ENCODE measurements at regions not wholly inside any gene's neighbourhood (a gene's known extent, or its start where the extent isn't known, plus 50 kb on each side); places are given as distances from the start of the nearest gene placed in this dataset.

DNA sequence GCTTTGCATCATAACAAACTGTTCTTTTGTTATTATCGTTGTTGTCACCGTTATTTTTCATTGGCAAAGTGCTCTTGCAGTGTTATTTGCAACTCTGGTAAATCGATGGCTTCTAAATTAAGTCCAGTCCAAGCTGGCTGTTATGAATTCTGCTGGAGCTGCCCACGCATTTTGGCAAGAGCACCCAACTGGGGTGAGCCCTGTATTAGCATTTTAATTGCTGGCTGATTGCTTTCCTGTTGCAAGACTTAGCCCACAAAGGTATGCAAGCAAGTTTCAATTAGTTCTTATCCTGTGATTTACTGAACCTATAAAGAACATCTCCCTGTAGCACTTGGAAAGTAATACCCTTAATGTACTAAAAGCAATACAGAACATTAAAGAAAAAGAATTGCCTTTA lies 226.8 kb downstream of the ACTR3B start:
- Histone ChIP-seq H3K4me3 (replicated peaks in 1 of 3) (no peak overlapping the region), H3K9me3 (no peaks in the 10 kb centered on the region), H3K4me1 (no peaks in the 10 kb centered on the region), H3K36me3 (no peaks in the 10 kb centered on the region), H3K27me3 (no peaks in the 10 kb centered on the region), H3K27ac (no peak overlapping the region)
- intact Hi-C loops (cut with DNase I): no loop called here
- 78 to 86% methylated on average over 4 of the region's 4 CpGs for WGBS, 2 donors
- no peak for TF ChIP-seq POLR2A (IDR thresholded peaks at IDR 0.05)
- TF ChIP-seq, protein P1, sequence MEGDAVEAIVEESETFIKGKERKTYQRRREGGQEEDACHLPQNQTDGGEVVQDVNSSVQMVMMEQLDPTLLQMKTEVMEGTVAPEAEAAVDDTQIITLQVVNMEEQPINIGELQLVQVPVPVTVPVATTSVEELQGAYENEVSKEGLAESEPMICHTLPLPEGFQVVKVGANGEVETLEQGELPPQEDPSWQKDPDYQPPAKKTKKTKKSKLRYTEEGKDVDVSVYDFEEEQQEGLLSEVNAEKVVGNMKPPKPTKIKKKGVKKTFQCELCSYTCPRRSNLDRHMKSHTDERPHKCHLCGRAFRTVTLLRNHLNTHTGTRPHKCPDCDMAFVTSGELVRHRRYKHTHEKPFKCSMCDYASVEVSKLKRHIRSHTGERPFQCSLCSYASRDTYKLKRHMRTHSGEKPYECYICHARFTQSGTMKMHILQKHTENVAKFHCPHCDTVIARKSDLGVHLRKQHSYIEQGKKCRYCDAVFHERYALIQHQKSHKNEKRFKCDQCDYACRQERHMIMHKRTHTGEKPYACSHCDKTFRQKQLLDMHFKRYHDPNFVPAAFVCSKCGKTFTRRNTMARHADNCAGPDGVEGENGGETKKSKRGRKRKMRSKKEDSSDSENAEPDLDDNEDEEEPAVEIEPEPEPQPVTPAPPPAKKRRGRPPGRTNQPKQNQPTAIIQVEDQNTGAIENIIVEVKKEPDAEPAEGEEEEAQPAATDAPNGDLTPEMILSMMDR (IDR thresholded peaks at IDR 0.05): no peak
- DNase-seq: no peak

DNA sequence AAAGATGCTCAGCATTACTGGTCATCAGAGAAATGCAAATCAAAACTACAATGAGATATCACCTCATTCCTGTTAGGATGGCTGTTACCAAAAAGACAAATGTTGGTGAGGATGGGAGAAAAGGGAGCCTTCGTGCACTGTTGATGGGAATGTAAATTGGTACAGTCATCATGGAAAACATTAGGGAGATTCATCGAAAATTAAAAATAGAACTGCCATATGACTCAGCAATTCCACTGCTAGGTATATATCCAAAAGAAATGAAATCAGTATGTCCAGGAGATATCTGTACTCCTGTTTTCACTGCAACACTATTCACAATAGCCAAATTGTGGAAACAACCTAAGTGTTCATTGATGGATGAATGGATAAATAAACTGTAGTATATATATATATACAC lies 228.1 kb downstream of the ACTR3B start:
- H3K27ac ChIP-seq: no peak overlapping the region
- H3K36me3 ChIP-seq: no peaks in the 10 kb centered on the region
- no peaks in the 10 kb centered on the region for H3K9me3 ChIP-seq
- H3K4me3 ChIP-seq (replicated peaks in 1 of 3): no peak overlapping the region
- WGBS, 2 donors: 90 to 95% methylated on average over 2 of the region's 2 CpGs
- H3K27me3 ChIP-seq: no peaks in the 10 kb centered on the region
- DNase-seq: no peak
- H3K4me1 ChIP-seq: no peaks in the 10 kb centered on the region
- intact Hi-C loops (cut with DNase I): no loop called here
- TF ChIP-seq, protein P1 (IDR thresholded peaks at IDR 0.05): no peak
- TF ChIP-seq POLR2A (IDR thresholded peaks at IDR 0.05): no peak

DNA sequence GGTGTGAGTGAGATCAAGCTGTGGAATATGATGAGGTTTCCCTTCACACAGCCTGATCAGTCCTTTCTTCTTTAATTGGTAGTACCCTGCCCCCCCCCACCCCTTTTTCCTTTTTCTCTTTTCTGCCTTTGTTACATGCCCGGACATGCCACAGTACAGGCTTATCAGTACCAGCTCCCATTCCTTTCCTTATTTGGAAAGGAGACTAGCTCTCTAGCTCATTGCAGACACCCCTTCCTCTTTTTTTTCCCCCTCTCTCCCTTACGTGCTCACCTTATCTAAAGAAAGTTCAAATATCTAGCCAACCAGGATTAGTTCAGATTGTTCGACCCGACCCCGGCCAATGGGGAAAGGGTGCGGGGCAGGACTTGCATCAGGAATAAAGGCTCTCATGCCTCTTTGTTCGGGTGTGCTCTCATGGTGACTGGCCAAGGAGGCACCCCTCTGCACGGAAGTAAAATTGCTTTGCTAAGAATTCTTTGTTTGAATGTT lies 230.4 kb downstream of the ACTR3B start:
- H3K36me3 ChIP-seq: no peaks in the 10 kb centered on the region
- no peak for DNase-seq
- H3K27me3 ChIP-seq: no peaks in the 10 kb centered on the region
- no peaks in the 10 kb centered on the region for H3K4me1 ChIP-seq
- 65 to 68% methylated on average over 8 of the region's 8 CpGs for WGBS, 2 donors
- intact Hi-C loops (cut with DNase I): no loop called here
- H3K4me3 ChIP-seq (replicated peaks in 1 of 3): no peak overlapping the region
- TF ChIP-seq, protein P1 (IDR thresholded peaks at IDR 0.05): no peak
- no peak for TF ChIP-seq POLR2A (IDR thresholded peaks at IDR 0.05)
- no peaks in the 10 kb centered on the region for H3K9me3 ChIP-seq
- no peak overlapping the region for H3K27ac ChIP-seq

DNA sequence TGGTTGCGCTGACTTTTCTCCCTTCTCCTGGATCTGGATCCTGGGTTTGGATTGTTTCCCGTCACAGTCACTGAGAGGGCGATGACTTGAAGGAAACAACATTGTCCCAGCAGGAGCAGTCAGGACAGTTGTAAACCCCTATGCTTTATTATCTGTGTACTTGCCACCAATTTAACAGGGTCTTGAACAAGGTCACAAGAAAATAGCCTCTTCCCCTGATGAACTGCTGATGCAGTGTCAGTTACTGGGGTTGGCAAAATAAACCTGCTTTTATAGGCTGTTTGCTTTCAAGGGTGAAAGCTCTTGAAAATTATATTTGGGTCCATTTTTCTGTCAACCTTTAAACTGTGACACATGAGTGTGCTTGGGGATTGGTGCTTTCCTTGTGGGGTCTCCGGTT lies 238.9 kb downstream of the ACTR3B start:
- H3K27me3 ChIP-seq: no peaks in the 10 kb centered on the region
- intact Hi-C loops (cut with DNase I): no loop called here
- no peaks in the 10 kb centered on the region for H3K36me3 ChIP-seq
- no peak overlapping the region for H3K4me3 ChIP-seq (replicated peaks in 1 of 3)
- H3K9me3 ChIP-seq: no peaks in the 10 kb centered on the region
- 88 to 98% methylated on average over 4 of the region's 4 CpGs for WGBS, 2 donors
- H3K27ac ChIP-seq: no peak overlapping the region
- DNase-seq: no peak
- H3K4me1 ChIP-seq: no peaks in the 10 kb centered on the region
- TF ChIP-seq POLR2A (IDR thresholded peaks at IDR 0.05): no peak
- TF ChIP-seq, protein P1 (IDR thresholded peaks at IDR 0.05): no peak

DNA sequence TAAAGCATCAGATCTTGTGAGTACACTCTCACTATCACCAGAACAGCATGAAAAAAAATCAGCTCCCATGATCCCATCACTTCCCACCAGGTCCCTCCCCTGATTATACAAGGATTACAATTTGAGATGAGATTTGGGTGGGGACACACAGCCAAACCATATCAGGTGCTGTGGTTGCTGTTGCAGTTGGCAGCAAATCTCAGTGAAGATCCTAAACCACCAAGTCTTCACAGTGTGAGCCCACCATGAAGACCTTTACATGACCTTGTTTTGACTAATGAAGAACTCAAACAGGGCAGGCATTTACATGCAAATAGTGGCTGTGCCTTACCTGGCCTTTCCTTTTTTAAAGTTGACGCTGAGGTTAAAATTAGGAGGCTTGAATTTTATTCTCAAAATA lies 242.6 kb downstream of the ACTR3B start:
- no peak overlapping the region for H3K27ac ChIP-seq
- intact Hi-C loops (cut with DNase I): no loop called here
- 68 to 77% methylated on average over 1 of the region's 1 CpG for WGBS, 2 donors
- H3K36me3 ChIP-seq: no peaks in the 10 kb centered on the region
- no peak overlapping the region for H3K4me3 ChIP-seq (replicated peaks in 1 of 3)
- H3K9me3 ChIP-seq: no peaks in the 10 kb centered on the region
- H3K27me3 ChIP-seq: no peaks in the 10 kb centered on the region
- H3K4me1 ChIP-seq: no peaks in the 10 kb centered on the region
- no peak for DNase-seq
- TF ChIP-seq POLR2A (IDR thresholded peaks at IDR 0.05): no peak
- TF ChIP-seq, protein P1 (IDR thresholded peaks at IDR 0.05): no peak

All from thyroid gland (tissue), 4 donors.